ENCODE measurements at regions not wholly inside any gene's neighbourhood (a gene's known extent, or its start where the extent isn't known, plus 50 kb on each side); places are given as distances from the start of the nearest gene placed in this dataset.

- TF ChIP-seq EZH2 (IDR thresholded peaks at IDR 0.05; ENCODE audit: low read length, unreplicated experiment) = no peak
- TF ChIP-seq CTCF (conservative IDR thresholded peaks at IDR 0.05; ENCODE audit: low read depth, low read length) = no peak
- TF ChIP-seq EZH2phosphoT487 (IDR thresholded peaks at IDR 0.05; ENCODE audit: borderline replicate concordance, low read length) = no peak
Observed at GRCh38 chr4:189377569-189377968, 563.1 kb upstream of the FRG1 start.

All from PC-3 (cell line).